NCI-H2196 treated with DMSO at 0.1 percent for 48 hours (cell line): ENCODE measurements at regions not wholly inside any gene's neighbourhood (a gene's known extent, or its start where the extent isn't known, plus 50 kb on each side); places are given as distances from the start of the nearest gene placed in this dataset.

ENCODE experiments used
- DNase-seq: peaks from one replicate; lab custom pipeline; 2025; ENCODE audit not compliant: unreplicated experiment; lab: John Stamatoyannopoulos, UW

- no peak for DNase-seq
Measured at GRCh38 chr20:60269573-60270162, 311.4 kb downstream of the CDH26 start.

GRCh38 chr20:60270341-60270740, 312.1 kb downstream of the CDH26 start:
- DNase-seq = no peak

GRCh38 chr20:60271597-60271996, 313.4 kb downstream of the CDH26 start:
- DNase-seq = no peak

- DNase-seq = no peak
Measured at GRCh38 chr20:60272790-60273189, 314.6 kb downstream of the CDH26 start.

GRCh38 chr20:60274717-60275116, 316.5 kb downstream of the CDH26 start:
- DNase-seq = no peak

- DNase-seq = no peak
Measured at GRCh38 chr20:60281295-60281694, 323.1 kb downstream of the CDH26 start.

- DNase-seq = no peak
Measured at GRCh38 chr20:60283281-60283680, 325.1 kb downstream of the CDH26 start.

- no peak for DNase-seq
Measured at GRCh38 chr20:60286764-60287163, 328.5 kb downstream of the CDH26 start.

GRCh38 chr20:60288945-60289344, 330.7 kb downstream of the CDH26 start:
- DNase-seq = no peak

- no peak for DNase-seq
Measured at GRCh38 chr20:60292001-60292520, 333.8 kb downstream of the CDH26 start.

GRCh38 chr20:60294632-60295031, 336.4 kb downstream of the CDH26 start:
- no peak for DNase-seq

GRCh38 chr20:60295214-60295613, 337.0 kb downstream of the CDH26 start:
- no peak for DNase-seq

GRCh38 chr20:60297649-60298048, 339.4 kb downstream of the CDH26 start:
- no peak for DNase-seq

- no peak for DNase-seq
Measured at GRCh38 chr20:60298647-60299046, 340.4 kb downstream of the CDH26 start.

- no peak for DNase-seq
Measured at GRCh38 chr20:60299951-60300350, 341.7 kb downstream of the CDH26 start.

- no peak for DNase-seq
Measured at GRCh38 chr20:60300374-60300773, 342.2 kb downstream of the CDH26 start.

- DNase-seq = no peak
Measured at GRCh38 chr20:60302875-60303274, 344.7 kb downstream of the CDH26 start.

GRCh38 chr20:60304026-60304590, 345.9 kb downstream of the CDH26 start:
- no peak for DNase-seq

- no peak for DNase-seq
Measured at GRCh38 chr20:60304931-60305330, 346.7 kb downstream of the CDH26 start.

GRCh38 chr20:60306105-60306504, 347.9 kb downstream of the CDH26 start:
- no peak for DNase-seq

GRCh38 chr20:60306551-60306950, 348.3 kb downstream of the CDH26 start:
- no peak for DNase-seq

- no peak for DNase-seq
Measured at GRCh38 chr20:60310560-60311349, 352.5 kb downstream of the CDH26 start.
